ENCODE measurements at regions not wholly inside any gene's neighbourhood (a gene's known extent, or its start where the extent isn't known, plus 50 kb on each side); places are given as distances from the start of the nearest gene placed in this dataset.

DNA sequence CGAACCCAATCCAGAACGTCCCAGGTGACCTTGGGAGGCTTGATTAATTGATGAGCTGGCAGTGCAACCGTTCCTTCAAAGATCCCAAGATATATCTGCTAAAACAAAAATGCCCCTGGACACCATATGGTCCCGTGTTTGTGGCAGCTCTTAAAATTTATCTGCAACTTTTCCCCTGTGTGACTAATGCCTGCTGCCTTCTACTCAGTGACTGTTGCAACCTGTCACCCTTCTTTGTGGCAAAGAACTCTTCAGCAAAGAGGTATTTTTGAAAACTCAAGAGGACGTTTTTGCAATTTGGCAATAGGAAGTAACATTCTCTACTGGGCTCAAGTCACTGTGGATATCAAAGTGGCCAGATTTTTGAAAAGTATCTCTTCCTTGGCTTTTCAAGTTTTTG lies 75.8 kb upstream of the SOD3 start:
- DNase-seq (ENCODE audit: low read depth) = no peak

DNA sequence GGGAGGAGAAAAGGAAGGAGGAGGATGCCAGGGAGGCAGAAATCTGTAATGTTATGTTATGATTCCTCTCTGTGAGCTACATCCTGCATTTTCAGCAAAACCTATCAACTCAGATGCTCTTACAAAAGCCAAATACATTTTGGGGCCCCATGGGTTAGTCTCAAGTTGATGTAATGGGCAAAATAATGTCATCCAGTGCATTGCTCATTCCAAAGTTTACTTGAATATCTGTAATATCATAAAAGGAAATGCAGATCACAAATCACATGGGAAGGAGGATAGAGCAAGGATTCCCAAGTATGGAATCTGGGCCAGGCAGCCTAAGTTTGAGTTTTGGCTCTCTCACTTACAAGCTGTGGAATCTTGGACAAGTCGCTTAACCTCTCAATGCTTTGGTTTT lies 74.9 kb upstream of the SOD3 start:
- no peak for DNase-seq (ENCODE audit: low read depth)

DNA sequence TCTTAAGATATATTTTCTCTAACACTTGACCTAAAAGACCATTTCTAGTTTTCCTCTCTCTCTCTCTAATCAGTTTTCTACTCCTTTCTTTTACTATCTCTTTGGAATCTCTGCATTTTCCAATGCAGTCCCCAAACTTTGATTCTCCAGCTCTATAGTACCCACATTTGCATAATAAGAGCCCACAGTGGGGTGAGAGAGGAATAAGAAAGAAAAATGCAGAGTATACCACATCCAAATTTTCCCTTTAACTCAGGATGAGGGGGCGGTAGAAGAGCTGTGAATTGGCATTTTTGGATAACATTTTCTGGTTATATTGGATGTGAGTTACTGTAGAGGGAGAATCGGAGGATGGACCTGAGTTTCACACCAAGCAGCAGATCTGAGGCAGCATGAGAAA lies 74.4 kb upstream of the SOD3 start:
- no peak for DNase-seq (ENCODE audit: low read depth)

DNA sequence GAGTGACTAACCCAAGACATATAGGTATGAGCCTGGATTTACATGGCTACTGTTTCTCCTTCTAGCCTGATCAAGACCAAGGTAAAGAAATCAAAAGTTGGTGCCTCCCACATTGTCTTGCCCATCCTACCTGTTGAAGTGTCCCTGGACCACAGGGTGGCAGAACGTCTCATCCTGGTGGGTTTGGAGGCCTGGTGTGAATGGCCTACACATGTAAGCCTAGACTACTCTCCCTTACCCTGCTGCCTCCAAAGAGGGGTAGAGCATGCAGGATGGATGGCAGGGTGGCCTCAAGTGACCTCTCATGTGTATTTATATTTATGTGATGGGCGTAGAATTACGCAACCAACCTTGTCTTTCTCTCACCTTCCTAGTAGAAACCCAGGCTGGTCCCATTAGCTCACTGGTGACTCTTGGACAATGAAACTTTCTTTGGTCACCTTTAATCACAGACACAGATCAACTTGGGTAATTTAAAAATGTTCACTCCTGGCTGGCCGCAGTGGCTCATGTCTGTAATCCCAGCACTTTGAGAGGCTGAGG lies 73.3 kb upstream of the SOD3 start:
- DNase-seq (ENCODE audit: low read depth) = peak; percentile 12

DNA sequence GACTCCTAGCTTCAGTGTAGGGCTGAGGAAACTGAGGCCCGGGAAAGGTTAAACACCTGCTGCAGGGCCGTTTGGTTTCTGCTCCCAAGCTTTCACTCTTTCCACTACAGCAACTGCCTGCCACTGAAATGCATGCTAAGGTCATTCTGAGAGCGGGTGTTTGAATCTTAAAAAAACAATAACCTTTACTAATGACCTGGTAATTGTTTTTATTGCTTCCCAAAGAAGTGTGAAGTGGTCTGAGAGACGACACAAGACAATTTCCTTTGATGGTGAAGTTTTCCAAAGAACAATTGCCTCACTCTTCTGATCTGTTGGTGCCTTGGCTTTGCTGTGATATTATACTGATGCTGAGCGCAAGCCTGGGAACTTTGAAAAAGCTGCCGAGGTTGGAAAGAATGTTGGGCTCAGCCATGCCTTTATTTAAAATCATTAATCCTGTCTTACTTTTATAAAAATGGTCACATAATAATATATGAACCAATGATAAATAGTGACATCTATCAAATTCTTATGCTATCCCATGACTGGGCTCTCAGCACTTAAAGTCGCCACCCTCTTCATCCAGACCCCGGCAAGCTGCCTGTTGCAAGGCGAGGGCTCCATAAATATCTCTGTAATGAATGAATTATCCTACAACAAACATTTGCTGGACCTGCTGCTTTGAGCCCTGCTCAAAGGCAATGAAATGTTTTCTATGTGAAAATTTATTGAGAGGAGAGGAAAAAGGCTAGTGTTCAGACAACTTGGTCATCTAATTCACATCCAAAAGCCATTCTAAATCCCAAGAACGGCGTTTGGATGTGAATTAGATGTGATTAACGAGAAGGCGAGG lies 67.8 kb upstream of the SOD3 start:
- DNase-seq (ENCODE audit: low read depth) = no peak

DNA sequence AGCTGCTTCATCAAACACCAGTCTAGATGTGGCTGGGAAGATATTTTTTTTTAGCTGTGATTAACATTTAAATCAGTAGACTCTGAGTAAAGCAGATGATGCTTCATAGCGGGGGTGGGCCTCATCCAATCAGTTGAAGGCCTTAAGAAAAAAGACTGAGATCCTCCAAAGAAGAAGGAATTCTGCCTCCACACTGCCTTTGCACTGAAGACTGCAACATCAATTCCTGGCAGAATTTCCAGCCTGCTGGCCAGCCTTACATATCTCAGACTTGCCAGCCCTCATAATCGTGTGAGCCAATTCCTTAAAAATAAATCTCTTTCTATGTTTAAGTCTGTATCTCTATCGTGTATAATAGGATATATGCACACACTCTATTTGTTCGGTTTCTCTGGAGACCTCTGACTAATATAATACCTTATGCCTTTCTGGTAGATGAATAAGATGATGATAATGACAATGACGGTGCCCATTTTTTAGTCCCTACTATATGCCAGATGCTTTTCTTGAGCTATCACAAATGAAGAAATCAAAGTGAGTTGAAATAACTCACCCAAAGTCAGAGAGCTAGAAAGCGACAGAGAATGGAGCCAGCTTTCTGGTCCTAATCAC lies 66.1 kb upstream of the SOD3 start:
- DNase-seq (ENCODE audit: low read depth) = no peak

DNA sequence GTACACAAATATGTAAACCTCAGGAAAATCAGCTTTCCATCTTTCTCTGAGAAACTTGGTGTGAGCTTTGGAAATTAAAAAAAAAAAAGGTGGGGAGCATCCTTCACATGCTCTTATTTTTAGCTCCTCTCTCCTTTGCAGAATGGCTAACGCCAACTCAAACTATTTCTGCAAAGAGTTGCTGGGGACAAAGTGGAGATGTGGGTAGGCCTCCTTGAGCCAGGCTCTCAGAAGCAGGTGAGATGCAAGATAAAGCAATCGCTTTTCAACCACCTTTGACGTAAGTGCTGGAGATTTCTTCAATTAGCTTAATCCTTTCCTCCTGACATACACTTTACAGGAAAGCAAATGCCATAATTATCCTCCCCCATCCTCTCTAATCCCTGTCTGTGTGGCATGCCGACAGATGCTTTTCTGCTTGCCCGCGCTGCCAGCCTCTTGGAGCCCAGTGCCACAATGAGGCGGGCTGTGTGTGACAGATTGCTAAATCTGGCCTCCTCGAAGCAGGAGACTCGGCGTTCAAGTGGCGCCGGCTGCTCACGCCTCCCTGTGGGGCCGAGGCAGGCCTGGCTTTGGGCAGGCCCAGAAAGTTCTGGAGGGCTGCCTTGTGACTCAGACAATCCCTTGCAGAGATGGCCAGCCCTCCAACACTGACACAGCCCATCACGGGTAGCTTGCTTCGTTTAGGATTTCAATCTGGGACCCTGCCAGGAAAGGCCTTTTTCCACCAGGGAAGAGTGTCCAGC lies 64.9 kb upstream of the SOD3 start:
- no peak for DNase-seq (ENCODE audit: low read depth)

DNA sequence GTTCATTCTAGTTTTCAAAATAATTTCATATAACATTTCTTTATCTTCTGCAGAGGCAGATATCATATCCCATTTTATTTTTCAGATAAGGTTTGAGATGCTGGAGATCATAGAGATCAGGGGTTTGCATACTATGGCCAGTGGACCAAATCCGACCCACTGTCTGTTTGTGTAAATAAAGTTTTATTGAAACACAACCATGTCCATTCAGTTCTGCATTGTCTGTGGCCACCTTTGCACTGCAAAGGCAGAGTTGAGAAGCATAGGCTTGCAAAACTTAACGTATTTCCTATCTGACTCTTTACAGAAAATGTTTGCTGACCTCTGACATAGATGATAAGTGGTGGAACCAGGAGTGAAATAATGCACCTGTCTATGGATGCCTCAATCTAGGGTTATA lies 63.9 kb upstream of the SOD3 start:
- no peak for DNase-seq (ENCODE audit: low read depth)

DNA sequence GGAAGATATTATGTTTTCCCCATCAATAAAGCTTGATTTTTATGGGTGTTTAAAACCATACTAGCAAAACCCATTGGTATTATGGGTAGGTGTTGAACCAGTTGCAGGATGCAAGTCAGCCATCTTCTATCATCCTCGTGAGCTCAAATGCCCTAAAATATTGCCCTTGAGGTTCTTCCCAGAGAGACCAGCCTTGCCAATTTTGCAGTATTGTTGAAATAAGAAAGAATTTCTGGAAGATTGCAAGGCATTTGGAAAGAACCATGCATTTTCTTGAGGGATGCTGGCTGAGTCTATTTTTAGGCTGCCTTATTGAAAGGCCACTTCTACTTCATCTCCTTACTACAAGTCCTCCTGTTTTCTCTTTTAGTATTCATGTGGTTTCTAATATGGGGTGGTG lies 60.9 kb upstream of the SOD3 start:
- DNase-seq (ENCODE audit: low read depth) = no peak

DNA sequence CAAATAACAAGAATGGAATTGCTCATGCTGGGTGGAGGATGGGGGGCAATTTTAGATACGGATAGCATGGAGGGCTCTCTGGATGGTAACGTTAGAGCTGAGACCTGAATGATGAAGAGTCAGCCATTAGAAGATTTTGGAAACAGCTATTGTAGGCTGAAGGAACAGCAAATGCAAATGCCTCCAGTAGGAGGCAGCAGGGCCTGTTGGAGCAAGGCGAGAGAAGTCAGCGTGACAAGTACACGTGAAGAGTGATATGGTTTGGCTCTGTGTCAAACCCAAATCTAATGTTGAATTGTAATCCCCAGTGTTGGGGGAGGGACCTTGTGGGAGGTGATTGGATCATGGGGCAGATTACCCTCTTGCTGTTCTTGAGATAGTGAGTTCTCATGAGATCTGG lies 59.3 kb upstream of the SOD3 start:
- peak; percentile 34 for DNase-seq (ENCODE audit: low read depth)

DNA sequence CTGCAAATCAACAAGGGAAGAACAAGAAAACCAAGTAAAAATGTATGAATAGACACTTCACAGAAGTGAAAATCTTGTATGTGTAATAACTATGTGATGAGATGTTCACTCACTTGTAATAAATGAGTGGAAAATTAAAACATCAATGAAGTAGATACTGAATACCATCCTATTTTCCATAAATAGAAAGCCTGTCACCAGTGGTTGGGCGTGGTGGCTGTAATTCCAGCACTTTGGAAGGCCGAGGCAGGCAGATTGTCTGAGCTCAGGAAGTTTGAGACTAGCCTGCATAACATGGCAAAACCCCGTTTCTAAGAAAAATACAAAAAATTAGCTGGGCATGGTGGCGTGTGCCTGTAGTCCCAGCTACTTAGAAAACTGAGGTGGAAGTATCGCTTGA lies 53.5 kb upstream of the SOD3 start:
- DNase-seq (ENCODE audit: low read depth) = no peak

DNA sequence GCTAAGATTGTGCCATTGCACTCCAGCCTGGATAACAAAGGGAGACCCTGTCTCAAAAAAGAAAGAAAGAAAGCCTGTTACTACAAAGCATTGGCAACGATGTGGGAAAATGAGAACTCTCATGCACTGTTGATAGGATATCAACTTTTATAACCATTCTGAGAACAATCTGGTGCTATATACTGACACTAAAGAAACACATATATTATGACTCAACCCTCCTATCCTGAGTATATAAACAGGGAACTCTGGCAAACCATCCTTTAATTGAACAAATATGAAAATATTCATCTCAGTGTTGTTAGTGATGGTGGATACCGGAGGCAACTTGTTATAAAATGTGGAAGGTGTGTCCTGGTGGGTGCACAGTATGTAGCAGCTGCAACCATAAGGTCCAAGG lies 53.0 kb upstream of the SOD3 start:
- DNase-seq (ENCODE audit: low read depth) = no peak

DNA sequence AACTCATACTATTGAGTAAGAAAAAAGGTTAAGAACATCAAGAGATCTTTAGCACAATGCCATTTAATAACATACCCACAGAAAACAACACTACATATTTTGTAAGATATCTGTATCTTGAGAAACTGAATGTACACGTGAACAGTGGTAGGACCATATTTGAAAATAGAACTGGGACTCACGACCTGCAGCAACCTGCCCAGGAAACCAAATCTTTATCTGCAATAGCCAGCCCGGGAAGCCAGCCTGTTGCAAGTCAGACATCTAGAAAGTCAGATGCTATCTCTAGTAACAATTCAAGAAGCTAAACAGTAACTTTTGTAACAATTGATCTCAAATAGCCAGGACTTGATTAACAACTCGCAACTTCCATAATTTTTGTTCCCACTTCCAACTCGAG lies 52.6 kb upstream of the SOD3 start:
- no peak for DNase-seq (ENCODE audit: low read depth)

DNA sequence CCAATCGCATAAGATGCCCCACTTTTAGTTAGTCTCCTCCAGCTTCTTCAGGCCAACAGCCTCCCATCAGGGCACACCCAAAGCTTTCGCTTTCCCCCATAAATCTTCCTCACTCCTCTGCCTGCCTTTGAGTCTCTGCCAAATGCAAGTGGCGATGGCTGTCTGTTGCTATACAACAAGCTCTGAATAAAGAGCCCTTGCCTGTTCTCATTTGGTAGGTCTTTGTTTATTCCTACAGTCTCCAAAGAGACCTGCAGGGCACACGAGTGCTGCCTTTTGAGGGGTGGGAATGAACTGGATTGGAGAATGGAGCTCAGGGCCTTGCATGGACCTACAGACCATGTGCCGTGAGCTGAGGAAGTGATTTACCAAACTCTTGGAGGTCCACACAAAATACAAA lies 52.2 kb upstream of the SOD3 start:
- no peak for DNase-seq (ENCODE audit: low read depth)

DNA sequence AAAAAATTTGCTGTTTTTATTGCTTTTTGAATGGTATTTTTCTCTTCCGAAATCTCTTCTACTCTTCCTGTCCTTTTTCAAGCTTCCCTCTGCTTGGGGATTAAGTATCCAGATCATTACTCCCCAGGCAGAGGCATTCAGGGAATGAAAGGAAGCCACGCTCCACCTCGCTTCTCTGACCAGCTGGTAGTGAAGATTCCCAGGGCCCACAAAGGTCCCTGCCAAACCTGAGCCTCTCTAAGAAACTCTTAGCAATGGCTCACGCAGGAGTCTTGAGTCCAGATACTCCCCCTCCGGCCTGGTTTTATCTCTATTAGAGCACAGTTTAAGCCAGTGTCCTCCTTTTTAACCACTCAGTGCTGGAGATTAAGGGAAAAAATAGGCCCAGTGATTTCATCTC lies 51.4 kb upstream of the SOD3 start:
- no peak for DNase-seq (ENCODE audit: low read depth)

DNA sequence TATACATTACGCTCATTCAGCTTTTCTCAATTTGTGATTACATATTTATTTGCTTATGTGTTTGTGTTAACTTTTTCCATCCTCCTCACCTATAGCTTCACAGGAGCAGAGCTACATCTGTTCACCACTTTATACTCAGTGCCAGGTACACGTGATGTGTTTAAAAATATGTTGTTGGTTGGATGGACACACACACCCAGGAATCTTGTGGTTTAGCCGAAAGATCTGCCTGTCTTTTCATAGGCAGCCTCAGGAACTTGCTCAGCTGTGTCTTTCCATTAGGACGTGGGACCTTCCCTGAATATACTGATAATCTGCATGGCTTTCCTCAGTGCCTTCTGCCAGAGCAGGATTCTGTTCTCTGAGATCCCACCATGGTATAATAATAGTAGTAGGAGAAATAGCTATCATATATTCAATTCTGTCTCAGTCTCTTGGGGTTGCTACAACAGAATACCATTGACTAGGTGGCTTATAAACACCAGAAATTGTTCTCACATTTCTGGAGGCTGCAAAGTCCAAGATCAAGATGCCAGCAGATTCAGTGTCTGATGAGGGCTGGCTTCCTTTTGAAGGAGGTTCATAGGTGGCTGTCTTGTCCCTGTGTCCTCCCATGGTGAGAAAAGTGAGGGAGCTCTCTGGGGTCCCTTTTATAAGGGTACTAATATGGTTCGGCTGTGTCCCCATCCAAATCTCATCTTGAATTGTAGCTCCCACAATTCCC lies 50.0 kb upstream of the SOD3 start:
- no peak for DNase-seq (ENCODE audit: low read depth)

All from ELR (cell line).